ENCODE measurements at regions not wholly inside any gene's neighbourhood (a gene's known extent, or its start where the extent isn't known, plus 50 kb on each side); places are given as distances from the start of the nearest gene placed in this dataset.

- TF ChIP-seq POLR2AphosphoS5 (IDR thresholded peaks at IDR 0.05; ENCODE audit: low read depth, low read length) (no peak), ELF1 (IDR thresholded peaks at IDR 0.05; ENCODE audit: borderline replicate concordance, low read depth) (no peak), EZH2 (IDR thresholded peaks at IDR 0.05) (no peak), YY1 (IDR thresholded peaks at IDR 0.05; ENCODE audit: extremely low read depth, insufficient replicate concordance, low read depth, low read length) (no peak), CEBPB (IDR thresholded peaks at IDR 0.05; ENCODE audit: low read depth) (no peak), POLR2A (IDR thresholded peaks at IDR 0.05; ENCODE audit: borderline replicate concordance, extremely low read depth, insufficient read depth, insufficient read length) (no peak), SRF (IDR thresholded peaks at IDR 0.05; ENCODE audit: low read depth) (no peak), ZFX (IDR thresholded peaks at IDR 0.05) (no peak), ZBTB33 (IDR thresholded peaks at IDR 0.05; ENCODE audit: extremely low read depth, insufficient replicate concordance, low read length) (no peak), ATF3 (IDR thresholded peaks at IDR 0.05) (no peak), TCF7L2 (IDR thresholded peaks at IDR 0.05; ENCODE audit: borderline replicate concordance, extremely low read depth, insufficient read depth, insufficient read length) (no peak), RAD21 (IDR thresholded peaks at IDR 0.05; ENCODE audit: low read depth) (no peak), ZNF274 (IDR thresholded peaks at IDR 0.05; ENCODE audit: low read depth, low read length) (no peak)
- TF ChIP-seq, protein P1, sequence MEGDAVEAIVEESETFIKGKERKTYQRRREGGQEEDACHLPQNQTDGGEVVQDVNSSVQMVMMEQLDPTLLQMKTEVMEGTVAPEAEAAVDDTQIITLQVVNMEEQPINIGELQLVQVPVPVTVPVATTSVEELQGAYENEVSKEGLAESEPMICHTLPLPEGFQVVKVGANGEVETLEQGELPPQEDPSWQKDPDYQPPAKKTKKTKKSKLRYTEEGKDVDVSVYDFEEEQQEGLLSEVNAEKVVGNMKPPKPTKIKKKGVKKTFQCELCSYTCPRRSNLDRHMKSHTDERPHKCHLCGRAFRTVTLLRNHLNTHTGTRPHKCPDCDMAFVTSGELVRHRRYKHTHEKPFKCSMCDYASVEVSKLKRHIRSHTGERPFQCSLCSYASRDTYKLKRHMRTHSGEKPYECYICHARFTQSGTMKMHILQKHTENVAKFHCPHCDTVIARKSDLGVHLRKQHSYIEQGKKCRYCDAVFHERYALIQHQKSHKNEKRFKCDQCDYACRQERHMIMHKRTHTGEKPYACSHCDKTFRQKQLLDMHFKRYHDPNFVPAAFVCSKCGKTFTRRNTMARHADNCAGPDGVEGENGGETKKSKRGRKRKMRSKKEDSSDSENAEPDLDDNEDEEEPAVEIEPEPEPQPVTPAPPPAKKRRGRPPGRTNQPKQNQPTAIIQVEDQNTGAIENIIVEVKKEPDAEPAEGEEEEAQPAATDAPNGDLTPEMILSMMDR (IDR thresholded peaks at IDR 0.05 in 2 of 3, conservative IDR thresholded peaks at IDR 0.05 in 1 of 3; ENCODE audit: borderline replicate concordance in 1 of 3, insufficient read depth in 1 of 3, low read depth in 2 of 3, low read length in 2 of 3): no peak
These were observed 196.4 kb upstream of the VSTM2A start for GRCh38 chr7:54345746-54346145.

Measured in HCT116 (cell line).